Dedifferentiated amniotic fluid mesenchymal stem cell (primary cell): ENCODE measurements at regions not wholly inside any gene's neighbourhood (a gene's known extent, or its start where the extent isn't known, plus 50 kb on each side); places are given as distances from the start of the nearest gene placed in this dataset.
"Not testable (repeated sequence)": the region's sequence is repeated elsewhere in the genome, so short reads cannot be mapped to it uniquely, and the experiment has no call there.

Experiments
- DNase-seq: peaks from one replicate; pipeline ENCODE4 v3.0.0-alpha.2; 2016; ENCODE audit errors: extremely low spot score

- DNase-seq = no peak
Observed at GRCh38 chr11:80281194-80281593, 840.4 kb upstream of the TENM4 start.

DNA sequence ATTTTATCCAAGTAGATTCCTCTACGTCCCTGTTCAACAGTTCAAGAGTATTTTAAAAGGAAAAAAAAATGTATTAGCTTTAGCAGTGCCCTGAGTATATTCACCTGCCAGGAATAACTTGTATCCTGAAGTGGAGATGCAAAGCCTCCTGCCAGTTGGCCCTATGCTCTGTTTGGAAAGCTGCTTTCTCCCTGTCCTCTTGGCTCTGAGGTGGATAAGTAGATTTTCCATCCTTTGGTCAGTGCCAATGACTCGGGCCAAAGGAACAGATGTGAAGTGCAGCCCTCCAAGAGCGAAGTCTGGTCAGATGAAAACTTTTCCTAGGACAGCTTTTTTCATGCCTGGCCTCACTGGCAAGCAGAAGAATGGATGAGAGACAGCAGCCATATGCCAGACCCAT lies 839.9 kb upstream of the TENM4 start:
- DNase-seq = no peak

DNA sequence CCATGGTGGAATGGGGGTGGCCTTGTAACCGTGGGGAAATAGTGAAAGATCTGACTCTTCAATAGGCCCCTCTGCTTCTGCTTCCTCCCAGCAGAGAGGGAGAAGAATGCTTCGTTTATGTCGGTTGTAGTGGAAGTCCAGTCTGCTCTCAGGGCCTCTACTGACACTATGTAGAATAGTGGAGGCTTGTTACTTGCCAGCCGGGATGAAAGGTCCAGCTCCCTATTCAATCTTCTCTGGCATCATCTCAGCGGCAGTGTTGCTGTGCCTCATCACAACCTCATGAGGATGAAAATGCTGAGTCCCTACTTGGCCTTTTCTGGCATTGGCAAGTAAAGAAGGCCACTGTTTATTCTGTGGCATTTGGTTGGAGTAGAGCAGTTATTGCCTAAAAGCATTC lies 820.9 kb upstream of the TENM4 start:
- no peak for DNase-seq

- not testable (repeated sequence) for DNase-seq
Observed at GRCh38 chr11:80257319-80258015, 816.6 kb upstream of the TENM4 start.

DNA sequence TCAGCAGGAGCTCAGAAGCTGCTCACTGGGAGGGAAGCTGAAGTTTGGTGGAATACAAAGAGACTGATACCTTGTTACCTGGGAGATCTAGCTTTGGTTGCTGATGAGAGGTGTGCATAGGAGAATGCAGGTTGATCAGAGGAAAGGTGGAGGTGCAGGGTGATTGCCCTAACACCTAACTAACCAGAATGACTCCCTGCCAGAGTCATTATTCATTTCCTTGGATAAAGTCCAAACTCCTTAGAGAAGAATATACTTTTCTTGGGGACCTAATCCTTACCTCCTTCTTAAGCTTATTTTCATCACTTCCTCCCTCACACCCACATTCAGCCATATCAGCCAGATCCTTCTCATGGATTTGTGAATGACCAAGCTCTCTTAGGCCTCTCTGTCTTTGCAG lies 814.2 kb upstream of the TENM4 start:
- no peak for DNase-seq

- peak; percentile 15 for DNase-seq
Observed at GRCh38 chr11:80241766-80242165, 800.9 kb upstream of the TENM4 start.

DNA sequence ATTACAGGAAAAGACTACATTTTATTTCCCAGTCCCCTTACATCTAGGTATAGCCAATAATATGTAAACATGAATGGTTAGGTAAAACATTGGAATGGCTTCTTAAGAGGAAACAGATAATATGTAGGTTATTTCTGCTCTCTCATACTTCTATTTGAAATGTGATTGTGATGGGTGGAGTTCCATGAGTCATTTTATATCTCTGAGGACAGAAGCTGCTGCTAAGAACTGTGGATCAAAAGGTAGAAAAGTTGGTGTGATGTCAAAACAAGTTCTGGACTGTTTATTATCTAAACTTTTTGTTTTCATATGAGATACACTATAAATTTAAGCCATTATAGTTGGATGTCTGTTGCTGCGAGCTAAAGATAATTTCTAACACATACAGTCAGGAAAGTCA lies 799.4 kb upstream of the TENM4 start:
- DNase-seq = no peak

DNA sequence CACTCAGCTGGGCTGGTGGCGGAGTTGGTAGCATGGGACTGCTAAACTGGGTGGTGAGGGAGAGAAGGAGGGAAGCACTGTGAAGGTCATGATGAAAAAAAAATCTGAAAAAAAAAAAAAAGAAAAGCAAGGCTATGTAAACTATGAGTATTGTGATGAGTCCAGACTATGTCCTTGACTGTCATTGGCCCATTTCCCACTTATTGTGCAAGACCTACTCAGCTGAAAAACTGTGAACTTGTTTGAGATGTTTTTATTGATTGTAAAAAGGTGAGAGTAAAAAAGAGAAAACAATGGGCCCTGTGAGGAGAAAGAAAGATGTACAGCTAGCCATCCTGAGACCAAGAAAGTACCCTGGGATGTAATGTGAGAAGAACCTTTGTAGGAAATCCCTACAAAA lies 798.4 kb upstream of the TENM4 start:
- no peak for DNase-seq

- no peak for DNase-seq
Observed at GRCh38 chr11:80227915-80228314, 787.1 kb upstream of the TENM4 start.

GRCh38 chr11:80214413-80214812 lies 773.6 kb upstream of the TENM4 start:
- DNase-seq = no peak

GRCh38 chr11:80211673-80212072 lies 770.8 kb upstream of the TENM4 start:
- DNase-seq = no peak

- no peak for DNase-seq
Observed at GRCh38 chr11:80204021-80204420, 763.2 kb upstream of the TENM4 start.

DNA sequence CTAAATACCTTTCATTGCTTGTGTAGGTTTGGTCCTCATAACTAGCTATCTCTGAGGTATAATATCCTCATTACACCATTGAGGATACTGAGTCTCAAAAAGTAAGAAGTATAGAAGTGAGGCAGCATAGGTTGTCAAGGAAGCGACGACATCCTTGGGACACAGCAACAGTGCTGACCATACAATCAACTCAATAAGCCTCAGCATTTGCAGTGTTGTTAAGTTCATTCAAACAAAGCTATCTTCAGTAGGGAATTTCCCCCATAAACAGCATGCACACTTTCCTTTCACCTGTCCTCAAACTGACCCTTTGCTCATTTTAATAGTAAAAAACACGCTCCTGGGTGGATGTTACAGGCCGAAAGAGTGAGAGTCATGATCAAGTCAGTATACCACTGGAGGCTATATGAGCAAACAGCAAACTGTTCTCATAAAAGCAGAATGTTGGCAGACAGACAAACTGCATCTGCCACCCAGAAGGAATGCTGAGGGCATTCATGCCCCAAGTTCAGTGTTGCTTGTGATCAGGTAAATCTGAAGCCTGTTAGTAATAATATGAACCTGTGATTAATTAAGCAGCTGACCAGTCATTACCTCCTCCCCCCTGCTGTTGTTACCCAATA lies 756.2 kb upstream of the TENM4 start:
- no peak for DNase-seq

DNA sequence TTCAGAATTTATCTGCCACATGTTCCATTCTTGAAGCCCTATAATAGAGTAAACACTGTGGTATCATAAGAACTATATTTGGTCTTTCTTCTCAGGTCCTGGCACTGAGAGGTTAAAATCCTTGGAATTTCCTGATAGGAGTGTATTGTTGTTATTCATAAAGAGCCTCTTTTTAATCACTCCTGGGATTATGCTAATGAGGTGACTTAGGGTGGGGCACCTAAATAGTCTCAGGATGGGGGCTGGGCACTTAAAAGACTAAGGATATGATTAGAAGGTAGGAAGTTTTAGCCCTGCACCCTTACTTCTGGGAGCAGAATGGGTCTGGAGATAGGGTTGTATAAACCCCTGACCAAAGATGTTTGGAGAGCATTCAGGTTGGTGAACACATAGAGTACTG lies 755.2 kb upstream of the TENM4 start:
- no peak for DNase-seq

DNA sequence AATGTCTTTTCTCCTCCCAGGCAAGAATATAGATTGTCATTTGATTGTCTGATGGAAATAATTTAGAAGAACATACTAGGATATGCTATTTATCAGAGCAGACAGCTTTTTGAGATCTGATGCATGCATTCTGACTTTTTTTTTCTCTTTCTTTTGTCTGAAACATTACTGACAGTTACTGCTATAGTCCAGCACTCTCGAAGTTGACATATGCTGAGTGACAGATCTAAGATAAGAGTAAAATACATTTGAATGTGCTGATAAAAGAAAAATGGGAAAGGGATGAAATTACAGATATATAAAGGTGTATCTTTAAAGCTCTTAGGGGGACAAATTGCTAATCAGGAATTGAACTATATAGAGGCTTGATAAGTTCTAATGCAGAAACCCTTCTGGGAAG lies 753.8 kb upstream of the TENM4 start:
- DNase-seq = no peak

DNA sequence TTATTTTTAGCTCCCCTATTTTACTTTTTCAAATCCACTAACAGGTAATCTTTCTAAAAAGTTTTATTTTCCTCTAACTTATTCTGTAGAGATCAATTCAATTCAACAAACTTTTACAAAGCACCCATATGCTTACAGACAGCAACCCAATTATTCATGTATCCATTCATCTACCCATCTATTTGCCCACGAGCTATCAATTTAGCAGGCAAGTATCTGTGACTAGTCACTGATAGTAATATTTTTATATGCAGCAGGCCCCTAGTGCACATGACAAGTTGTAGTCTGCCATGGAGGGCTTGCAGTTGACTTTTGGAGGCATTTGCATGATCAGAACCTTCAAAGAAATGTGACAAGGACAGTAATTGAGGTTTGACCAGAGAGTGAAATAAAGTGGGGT lies 753.2 kb upstream of the TENM4 start:
- no peak for DNase-seq

- DNase-seq = no peak
Observed at GRCh38 chr11:80188076-80188627, 747.3 kb upstream of the TENM4 start.

DNA sequence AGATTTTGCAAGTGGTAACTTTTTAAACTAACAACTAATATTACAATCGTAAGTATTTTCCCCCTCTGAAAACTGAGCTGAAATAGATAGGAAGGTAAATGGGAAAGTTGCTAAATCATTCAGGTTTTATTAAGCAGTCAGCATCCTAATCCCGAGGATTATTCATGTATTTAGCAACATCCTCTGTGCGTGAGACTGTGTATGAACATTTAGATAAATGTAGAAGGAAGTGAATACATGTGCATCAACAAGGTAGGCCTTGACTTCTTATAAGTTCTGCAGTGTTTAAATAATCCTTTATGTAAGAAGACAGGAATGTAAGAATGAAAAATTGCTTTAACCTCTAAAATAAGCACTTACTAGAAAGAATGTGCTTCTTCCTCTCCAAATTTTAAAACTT lies 745.9 kb upstream of the TENM4 start:
- no peak for DNase-seq

- DNase-seq = no peak
Observed at GRCh38 chr11:80182901-80183300, 742.1 kb upstream of the TENM4 start.

GRCh38 chr11:80173371-80174136 lies 732.7 kb upstream of the TENM4 start:
- DNase-seq = no peak

- DNase-seq = no peak
Observed at GRCh38 chr11:80168796-80169195, 728.0 kb upstream of the TENM4 start.

DNA sequence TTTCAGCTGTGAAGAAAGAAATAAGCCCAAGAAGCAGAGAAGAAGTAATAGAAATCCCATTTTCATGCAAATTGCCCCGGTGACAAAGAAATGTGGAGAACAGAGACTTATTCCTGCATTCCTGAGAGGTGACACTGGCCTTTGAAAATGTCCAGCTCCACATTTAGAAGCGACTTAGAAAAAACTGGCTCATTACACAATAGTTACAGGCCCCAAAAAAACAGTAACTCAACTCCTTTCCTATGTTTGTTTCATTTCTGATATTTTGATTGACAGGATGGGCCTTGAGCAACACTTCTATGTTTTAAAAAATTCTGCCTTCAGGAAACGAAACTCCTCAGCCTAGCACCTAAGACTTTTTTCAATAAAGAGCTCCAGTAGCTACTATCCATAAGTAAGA lies 726.9 kb upstream of the TENM4 start:
- peak; percentile 41 for DNase-seq

GRCh38 chr11:80165744-80166143 lies 724.9 kb upstream of the TENM4 start:
- no peak for DNase-seq
